ENCODE measurements at regions not wholly inside any gene's neighbourhood (a gene's known extent, or its start where the extent isn't known, plus 50 kb on each side); places are given as distances from the start of the nearest gene placed in this dataset.
"Not testable (repeated sequence)": the region's sequence is repeated elsewhere in the genome, so short reads cannot be mapped to it uniquely, and the experiment has no call there.

- DNase-seq (ENCODE audit: low spot score): no peak
Measured at GRCh38 chr6:803191-803977, 110.4 kb upstream of the EXOC2 start.

DNA sequence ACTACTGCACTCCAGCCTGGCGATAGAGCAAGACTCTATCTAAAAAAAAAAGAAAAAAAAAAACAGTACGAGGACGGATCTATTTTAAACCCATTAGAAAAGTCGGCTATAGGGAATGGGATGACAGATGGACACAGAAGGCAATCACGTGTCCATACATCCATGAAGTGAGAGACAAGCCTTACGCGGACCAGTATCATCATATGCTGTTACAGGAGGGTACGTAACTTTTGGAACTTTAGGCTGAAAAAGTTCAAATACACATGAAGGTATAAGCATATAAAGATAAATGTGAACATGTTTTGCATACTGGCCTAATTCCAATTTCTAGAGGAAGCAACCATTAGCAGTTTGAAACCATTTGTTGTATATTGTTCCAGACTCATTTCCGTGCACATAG lies 109.8 kb upstream of the EXOC2 start:
- no peak for DNase-seq (ENCODE audit: low spot score)

GRCh38 chr6:802223-802622 lies 109.3 kb upstream of the EXOC2 start:
- DNase-seq (ENCODE audit: low spot score): not testable (repeated sequence)

GRCh38 chr6:799769-800168 lies 106.8 kb upstream of the EXOC2 start:
- no peak for DNase-seq (ENCODE audit: low spot score)

DNA sequence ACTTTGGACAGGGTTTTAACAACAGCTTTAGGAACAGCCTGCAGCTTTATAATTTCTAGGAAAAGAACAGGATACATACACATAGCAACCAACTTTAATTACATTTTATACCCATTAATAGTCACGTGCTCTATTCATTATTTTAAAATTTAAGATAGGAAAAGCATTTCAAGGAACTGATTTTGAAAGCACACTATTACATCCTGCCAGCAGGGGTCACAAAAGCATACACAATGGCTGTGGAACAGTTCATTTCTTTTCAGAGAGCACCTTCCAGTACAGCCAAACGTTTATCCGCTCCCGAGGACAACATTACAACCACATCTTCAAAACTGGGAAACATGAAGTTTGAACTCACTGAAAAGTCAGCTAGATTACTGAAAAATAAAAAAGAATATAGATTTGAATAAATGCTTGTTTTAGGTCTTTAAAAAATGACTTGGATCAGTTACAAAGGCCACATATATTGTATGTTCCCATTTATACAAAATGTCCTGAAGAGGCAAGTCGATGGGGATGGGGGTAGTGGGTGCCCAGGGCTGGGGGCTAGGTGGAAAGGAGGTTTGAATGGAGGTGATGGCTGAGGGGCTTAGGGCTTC lies 104.6 kb upstream of the EXOC2 start:
- peak; percentile 65 for DNase-seq (ENCODE audit: low spot score)

GRCh38 chr6:795046-795685 lies 102.2 kb upstream of the EXOC2 start:
- DNase-seq (ENCODE audit: low spot score): no peak

DNA sequence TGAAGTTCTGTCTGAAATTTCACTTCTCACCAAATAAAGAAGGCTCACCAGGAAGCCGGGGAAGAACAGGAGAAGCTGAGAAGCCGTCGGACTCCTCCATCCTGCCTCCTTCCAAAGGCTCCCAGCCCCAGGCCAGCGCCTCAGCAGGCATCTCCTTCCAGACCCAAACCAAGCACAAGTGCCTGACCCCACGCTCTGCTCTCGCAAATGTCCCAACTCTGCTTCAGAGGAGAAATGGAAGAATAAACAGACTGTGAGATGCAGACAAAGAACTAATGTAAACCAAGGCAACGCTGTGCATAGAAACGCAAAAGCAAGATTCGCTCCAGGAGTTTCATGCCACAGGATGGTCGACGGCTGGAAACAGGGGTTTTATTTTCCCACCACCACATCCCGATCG lies 100.3 kb upstream of the EXOC2 start:
- no peak for DNase-seq (ENCODE audit: low spot score)

DNA sequence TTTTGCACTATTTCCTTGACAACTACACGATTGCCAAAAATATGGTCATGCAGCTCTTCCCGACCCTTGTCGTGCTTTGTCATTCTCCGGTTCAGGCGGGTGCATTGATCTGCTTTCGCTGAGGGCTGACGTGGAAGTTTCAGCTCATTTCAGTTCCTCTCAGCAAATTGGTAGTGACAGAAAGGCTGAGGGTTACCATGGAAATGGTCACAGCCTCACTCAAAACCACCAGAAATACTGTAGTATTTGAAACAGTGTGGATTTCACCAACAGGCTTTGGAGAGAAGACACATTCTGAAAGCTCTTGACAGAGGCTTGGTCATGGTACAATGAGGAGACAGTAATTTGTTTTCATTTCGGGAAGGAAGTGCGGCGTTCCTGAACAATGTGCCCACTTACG lies 99.7 kb upstream of the EXOC2 start:
- DNase-seq (ENCODE audit: low spot score): no peak

DNA sequence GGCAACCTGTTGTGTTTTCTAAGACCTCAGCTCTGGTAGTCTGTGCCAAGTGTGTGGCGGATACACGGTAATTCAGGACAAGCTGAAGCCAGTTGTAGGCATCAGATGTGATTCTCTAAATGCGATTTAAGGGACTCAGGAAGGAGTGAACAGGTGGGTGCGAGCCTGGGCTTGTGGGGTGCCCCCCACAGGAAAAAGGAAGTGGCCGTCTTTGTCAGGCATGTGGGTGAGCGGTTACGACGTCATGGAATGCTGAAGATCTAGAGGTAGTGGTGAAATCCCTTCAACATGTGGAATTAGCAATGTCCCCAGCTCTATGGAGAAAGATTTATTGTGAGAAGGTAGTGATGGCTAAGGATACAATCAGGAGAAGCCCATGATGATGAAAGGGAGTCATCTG lies 95.1 kb upstream of the EXOC2 start:
- DNase-seq (ENCODE audit: low spot score): no peak

DNA sequence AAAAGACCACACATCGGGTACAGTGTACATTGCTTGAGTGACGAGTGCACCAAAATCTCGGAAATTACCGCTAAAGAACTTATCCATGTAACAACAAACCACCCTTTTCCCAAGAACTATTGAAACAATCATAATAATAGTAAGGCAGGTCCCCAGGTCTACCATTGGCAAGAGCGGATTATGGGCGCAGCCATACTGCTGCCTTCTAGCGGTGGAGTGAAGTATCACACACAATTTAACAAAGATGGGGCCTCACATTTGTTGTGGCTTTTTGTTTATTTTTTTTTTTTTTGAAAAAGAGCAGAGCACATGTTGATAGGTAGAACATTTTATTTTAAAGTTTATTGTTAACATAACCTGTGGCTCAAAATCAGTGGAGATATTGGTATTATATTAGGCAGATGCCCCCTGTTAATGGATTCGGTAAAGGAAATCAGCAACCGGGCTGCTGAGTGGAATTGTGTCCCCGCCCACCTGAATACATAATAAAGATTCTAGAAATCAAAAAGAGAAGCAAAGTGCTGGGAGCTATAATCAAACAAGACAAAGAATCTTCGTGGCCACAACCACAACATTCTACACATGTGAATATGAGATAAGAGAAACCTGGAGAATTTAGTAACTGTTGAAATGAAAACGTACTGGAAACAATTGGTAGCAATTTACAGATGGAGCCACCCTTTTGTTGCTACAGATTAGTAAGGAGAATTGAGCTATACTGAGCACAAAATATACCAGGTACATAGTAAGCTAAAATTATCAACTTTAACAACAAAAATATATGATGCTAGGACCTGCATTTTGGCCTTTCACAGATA lies 94.2 kb upstream of the EXOC2 start:
- no peak for DNase-seq (ENCODE audit: low spot score)

DNA sequence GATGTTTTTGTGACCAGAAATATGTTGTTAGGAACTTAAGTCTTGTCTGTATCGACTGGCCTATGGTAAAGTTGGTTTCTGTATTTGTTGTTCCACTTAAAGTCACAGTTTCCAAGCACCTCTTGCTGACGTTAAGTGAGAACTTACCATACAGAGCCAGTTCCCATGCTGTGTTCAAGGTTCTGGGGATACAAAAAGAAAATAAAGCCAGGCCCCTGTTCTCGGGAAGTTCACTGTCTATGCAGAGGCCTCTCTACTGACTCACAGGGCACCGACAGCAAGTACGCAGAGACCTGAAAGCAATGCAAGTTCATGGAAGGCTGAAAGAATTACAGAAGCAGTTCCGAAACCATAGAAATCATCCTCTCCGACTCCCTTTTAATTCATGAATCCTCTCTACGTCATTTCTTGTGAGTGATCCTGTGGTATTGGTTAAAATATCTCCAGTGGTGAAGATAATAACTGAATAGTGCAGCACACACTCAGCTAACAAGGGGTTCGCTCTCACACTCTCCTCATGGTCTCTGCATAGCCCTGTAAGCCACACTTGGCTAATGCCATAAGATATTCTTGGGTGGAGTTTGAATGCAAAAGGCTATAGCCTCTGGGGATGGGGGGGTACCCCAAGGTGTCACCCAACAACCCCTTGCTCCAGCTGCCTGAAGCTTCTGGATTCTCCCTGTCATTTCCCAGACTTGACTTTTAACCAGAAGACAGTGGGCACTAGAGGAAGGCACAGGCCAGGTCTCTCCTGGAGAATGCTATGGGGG lies 91.2 kb upstream of the EXOC2 start:
- no peak for DNase-seq (ENCODE audit: low spot score)

DNA sequence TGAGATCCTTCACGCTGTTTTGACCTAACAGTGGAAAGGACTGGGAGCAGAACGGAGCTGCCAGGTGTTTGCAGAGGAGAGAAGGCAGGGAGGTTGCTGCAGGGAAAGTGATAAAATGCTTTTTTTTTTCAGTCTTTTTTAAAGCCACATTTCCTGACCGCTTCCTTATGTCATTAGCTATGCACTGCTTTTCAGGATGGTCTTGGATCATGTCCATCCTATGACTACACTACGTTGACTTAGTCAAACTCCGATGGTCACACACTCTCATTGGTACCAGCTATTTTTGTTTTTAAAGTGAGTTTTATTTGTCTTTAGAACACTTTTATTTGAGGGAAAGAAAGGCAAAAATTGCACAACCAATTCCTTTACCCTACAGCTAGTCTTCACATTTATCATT lies 89.2 kb upstream of the EXOC2 start:
- no peak for DNase-seq (ENCODE audit: low spot score)

DNA sequence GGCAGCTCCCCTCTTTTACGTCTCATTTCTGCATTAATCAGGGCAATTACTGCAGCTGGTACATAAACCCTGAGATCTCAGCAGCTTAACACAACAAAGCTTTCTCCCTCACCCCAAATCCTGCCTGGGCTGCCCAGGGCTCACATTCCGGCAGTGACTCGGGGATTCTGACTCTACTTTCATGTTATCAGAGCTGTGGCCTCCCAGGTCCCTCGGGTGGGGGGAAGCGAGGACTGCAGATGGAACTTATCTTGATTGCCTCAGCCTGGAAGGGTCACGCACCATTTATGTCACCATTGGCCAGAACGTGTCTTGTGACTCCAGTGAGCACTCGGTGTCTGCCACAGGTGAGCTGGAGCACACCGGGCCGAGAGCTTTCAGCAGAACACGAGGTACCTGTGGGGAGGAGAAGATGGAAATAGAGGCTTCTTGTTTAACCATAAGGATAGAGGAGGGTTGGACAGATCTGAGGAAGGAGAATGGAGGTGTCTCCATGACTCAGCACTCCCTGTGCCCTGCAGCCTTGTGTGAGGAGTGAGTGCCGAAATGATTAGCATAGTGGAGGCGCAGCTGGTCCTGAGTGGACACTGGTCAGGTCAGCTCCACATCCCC lies 88.5 kb upstream of the EXOC2 start:
- no peak for DNase-seq (ENCODE audit: low spot score)

- DNase-seq (ENCODE audit: low spot score): no peak
Measured at GRCh38 chr6:780706-781105, 87.8 kb upstream of the EXOC2 start.

GRCh38 chr6:776951-777350 lies 84.0 kb upstream of the EXOC2 start:
- no peak for DNase-seq (ENCODE audit: low spot score)

DNA sequence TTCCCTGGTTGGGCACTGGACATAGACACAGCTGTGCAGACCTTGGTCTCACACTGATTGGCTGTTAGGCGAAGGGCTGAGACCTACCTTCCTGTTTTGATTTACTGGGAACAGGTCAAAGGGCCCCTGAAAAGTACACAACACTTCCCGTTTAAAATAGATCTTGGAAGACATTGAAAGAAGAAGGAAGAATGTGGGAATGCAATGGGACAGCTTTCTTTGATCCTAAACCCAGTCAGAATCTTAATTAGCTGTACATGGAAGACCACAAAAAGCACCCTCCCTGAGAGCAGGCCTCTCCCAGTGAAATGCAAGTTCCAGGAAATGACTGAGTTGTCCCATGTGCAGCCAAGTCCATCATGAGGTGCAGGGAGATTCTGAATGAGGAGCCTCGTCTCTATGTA lies 83.6 kb upstream of the EXOC2 start:
- DNase-seq (ENCODE audit: low spot score): no peak

DNA sequence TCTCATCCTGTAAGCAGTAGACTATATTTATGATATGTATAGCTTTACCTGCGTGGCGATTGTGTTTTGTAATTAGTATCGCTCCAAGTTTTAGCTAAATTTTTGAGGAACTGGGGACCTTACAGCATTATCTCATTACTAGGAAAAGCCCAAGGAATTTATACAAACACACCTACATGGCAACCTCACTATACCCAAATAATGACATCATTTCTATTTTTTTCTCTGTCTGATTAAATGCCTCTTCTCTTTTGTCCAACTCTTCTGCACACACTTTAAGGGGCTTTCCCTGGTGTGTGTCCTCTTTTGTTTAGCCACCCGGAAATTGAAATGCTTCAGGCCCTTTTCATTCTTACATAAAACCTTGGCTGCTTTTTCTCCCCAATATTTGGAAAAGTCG lies 82.9 kb upstream of the EXOC2 start:
- DNase-seq (ENCODE audit: low spot score): no peak

- not testable (repeated sequence) for DNase-seq (ENCODE audit: low spot score)
Measured at GRCh38 chr6:771683-772082, 78.7 kb upstream of the EXOC2 start.

- DNase-seq (ENCODE audit: low spot score): no peak
Measured at GRCh38 chr6:767755-768512, 75.0 kb upstream of the EXOC2 start.

DNA sequence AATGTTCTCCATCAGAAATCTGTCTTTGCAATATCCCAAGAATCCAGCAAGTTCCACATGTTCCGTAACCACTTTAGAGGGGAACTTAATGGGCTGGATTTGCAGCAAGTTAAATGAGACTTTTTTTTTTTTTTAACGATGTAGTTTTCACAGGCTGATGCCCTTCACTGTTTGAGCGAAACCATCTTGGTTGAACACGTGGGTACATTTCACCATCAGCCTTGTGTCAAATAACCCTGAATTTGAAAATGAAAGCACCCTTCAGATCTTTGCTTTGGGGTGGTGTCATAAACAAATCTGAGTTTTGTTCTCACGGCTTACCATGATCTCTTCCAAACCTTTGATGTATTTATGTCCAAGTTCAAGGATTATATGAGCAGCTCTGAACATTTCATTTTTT lies 73.7 kb upstream of the EXOC2 start:
- no peak for DNase-seq (ENCODE audit: low spot score)

GRCh38 chr6:761997-762396 lies 69.1 kb upstream of the EXOC2 start:
- DNase-seq (ENCODE audit: low spot score): no peak
